ENCODE measurements at regions not wholly inside any gene's neighbourhood (a gene's known extent, or its start where the extent isn't known, plus 50 kb on each side); places are given as distances from the start of the nearest gene placed in this dataset.

DNA sequence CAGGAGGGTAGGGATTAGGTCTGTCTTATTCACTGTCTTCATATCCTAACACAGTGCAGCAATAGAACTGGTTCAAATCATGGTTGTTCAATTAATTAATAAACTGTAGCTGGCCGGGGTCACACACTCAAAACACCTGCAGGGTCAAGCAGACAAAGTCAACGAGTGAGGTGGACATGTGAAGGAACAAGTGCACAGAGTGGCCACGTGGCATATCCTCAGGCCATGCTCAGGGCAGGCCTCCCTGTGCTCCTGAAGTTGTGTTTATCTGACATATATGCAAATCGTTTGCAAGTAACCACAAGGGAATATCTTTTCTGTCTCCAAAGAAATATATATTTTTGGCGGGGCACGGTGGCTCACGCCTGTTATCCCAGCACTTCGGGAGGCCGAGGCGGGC is 98.5 kb upstream of the ZMIZ1 start:
- TF ChIP-seq, protein P1, sequence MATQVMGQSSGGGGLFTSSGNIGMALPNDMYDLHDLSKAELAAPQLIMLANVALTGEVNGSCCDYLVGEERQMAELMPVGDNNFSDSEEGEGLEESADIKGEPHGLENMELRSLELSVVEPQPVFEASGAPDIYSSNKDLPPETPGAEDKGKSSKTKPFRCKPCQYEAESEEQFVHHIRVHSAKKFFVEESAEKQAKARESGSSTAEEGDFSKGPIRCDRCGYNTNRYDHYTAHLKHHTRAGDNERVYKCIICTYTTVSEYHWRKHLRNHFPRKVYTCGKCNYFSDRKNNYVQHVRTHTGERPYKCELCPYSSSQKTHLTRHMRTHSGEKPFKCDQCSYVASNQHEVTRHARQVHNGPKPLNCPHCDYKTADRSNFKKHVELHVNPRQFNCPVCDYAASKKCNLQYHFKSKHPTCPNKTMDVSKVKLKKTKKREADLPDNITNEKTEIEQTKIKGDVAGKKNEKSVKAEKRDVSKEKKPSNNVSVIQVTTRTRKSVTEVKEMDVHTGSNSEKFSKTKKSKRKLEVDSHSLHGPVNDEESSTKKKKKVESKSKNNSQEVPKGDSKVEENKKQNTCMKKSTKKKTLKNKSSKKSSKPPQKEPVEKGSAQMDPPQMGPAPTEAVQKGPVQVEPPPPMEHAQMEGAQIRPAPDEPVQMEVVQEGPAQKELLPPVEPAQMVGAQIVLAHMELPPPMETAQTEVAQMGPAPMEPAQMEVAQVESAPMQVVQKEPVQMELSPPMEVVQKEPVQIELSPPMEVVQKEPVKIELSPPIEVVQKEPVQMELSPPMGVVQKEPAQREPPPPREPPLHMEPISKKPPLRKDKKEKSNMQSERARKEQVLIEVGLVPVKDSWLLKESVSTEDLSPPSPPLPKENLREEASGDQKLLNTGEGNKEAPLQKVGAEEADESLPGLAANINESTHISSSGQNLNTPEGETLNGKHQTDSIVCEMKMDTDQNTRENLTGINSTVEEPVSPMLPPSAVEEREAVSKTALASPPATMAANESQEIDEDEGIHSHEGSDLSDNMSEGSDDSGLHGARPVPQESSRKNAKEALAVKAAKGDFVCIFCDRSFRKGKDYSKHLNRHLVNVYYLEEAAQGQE (IDR thresholded peaks at IDR 0.05; ENCODE audit: low read depth) = no peak
- TF ChIP-seq POLR2A (IDR thresholded peaks at IDR 0.05; ENCODE audit: borderline replicate concordance, extremely low read depth, insufficient read depth, insufficient read length) = no peak
- TF ChIP-seq EZH2 (IDR thresholded peaks at IDR 0.05) = no peak
- no peak for TF ChIP-seq ZNF274 (IDR thresholded peaks at IDR 0.05; ENCODE audit: low read depth, low read length)
- no peak for TF ChIP-seq SP1 (IDR thresholded peaks at IDR 0.05; ENCODE audit: low read depth)
- TF ChIP-seq RAD21 (IDR thresholded peaks at IDR 0.05; ENCODE audit: low read depth) = no peak
- TF ChIP-seq, protein P2, sequence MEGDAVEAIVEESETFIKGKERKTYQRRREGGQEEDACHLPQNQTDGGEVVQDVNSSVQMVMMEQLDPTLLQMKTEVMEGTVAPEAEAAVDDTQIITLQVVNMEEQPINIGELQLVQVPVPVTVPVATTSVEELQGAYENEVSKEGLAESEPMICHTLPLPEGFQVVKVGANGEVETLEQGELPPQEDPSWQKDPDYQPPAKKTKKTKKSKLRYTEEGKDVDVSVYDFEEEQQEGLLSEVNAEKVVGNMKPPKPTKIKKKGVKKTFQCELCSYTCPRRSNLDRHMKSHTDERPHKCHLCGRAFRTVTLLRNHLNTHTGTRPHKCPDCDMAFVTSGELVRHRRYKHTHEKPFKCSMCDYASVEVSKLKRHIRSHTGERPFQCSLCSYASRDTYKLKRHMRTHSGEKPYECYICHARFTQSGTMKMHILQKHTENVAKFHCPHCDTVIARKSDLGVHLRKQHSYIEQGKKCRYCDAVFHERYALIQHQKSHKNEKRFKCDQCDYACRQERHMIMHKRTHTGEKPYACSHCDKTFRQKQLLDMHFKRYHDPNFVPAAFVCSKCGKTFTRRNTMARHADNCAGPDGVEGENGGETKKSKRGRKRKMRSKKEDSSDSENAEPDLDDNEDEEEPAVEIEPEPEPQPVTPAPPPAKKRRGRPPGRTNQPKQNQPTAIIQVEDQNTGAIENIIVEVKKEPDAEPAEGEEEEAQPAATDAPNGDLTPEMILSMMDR (IDR thresholded peaks at IDR 0.05 in 2 of 3, conservative IDR thresholded peaks at IDR 0.05 in 1 of 3; ENCODE audit: borderline replicate concordance in 1 of 3, insufficient read depth in 1 of 3, low read depth in 2 of 3, low read length in 2 of 3) = no peak
- TF ChIP-seq EZH2phosphoT487 (IDR thresholded peaks at IDR 0.05; ENCODE audit: borderline replicate concordance) = no peak

Data from HCT116 (cell line).